ENCODE measurements at regions not wholly inside any gene's neighbourhood (a gene's known extent, or its start where the extent isn't known, plus 50 kb on each side); places are given as distances from the start of the nearest gene placed in this dataset.

- Histone ChIP-seq H3K79me1 (ENCODE audit: low read depth in 1 of 2, low read length in 2 of 2) (no peaks in the 10 kb centered on the region), H3K4me2 (ENCODE audit: low read depth, low read length) (no peak overlapping the region), H3K4me1 (ENCODE audit: control insufficient read depth, insufficient read depth, low read length) (no peaks in the 10 kb centered on the region), H3K18ac (ENCODE audit: low read depth, low read length) (no peak overlapping the region), H2BK20ac (ENCODE audit: low read depth, low read length) (no peak overlapping the region), H3K9me3 (ENCODE audit: control insufficient read depth, insufficient read depth, low read length) (no peaks in the 10 kb centered on the region), H4K5ac (ENCODE audit: low read depth, low read length) (no peak overlapping the region), H2BK120ac (ENCODE audit: low read depth, low read length) (no peak overlapping the region), H3K56ac (ENCODE audit: extremely low read depth, insufficient read depth, low read length) (no peak overlapping the region), H3K14ac (replicated peaks; ENCODE audit: low read depth, low read length) (no peak overlapping the region), H3K4ac (ENCODE audit: low read depth, low read length) (no peak overlapping the region), H4K20me1 (ENCODE audit: insufficient read depth, low read length) (no peaks in the 10 kb centered on the region), H3K9me1 (ENCODE audit: insufficient read depth, low read length) (no peaks in the 10 kb centered on the region), H2BK15ac (ENCODE audit: low read depth, low read length) (no peak overlapping the region), H3K36me3 (ENCODE audit: control insufficient read depth, insufficient read depth, low read length) (no peaks in the 10 kb centered on the region), H2BK5ac (ENCODE audit: low read depth, low read length, poor library complexity, severe bottlenecking) (no peak overlapping the region), H3K27ac (ENCODE audit: insufficient read depth, low read length) (no peak overlapping the region), H3K4me3 (ENCODE audit: insufficient read depth, low read depth, low read length) (no peak overlapping the region), H2AFZ (replicated peaks; ENCODE audit: low read length, poor library complexity) (no peak overlapping the region), H4K8ac (ENCODE audit: low read depth in 2 of 2, low read length in 2 of 2) (no peak overlapping the region), H3K27me3 (ENCODE audit: control insufficient read depth, insufficient read depth, low read length) (no peaks in the 10 kb centered on the region), H3K9ac (ENCODE audit: low read depth, low read length) (no peak overlapping the region), H2AK5ac (ENCODE audit: low read depth, low read length) (no peak overlapping the region), H4K91ac (ENCODE audit: insufficient read depth, low read depth, low read length) (no peak overlapping the region), H3K23ac (ENCODE audit: low read depth, low read length) (no peak overlapping the region), H2AK9ac (replicated peaks; ENCODE audit: low read depth, low read length, poor library complexity) (no peak overlapping the region)
- WGBS, 2 experiments (ENCODE audit: extremely low coverage in 2 of 2, insufficient read length in 1 of 2) = no CpG with 5 or more reads among the region's 5 CpGs
- DNase-seq (no peak), ATAC-seq (ENCODE audit: low read depth) (no peak)
- in situ Hi-C loops (cut with MboI; ENCODE audit: low sequenced_read_pairs) (no loop called here), dilution Hi-C loops (cut with HindIII; ENCODE audit: low sequenced_read_pairs, unreplicated experiment) (no loop called here), intact Hi-C loops (cut with micrococcal nuclease) (loop anchor here (5.0 kb wide), 1 partner anchor 960 kb away; no protein-coding TSS in a partner anchor)
- TF ChIP-seq RAD21 (IDR thresholded peaks at IDR 0.05; ENCODE audit: low read length) = no peak
- TF ChIP-seq NFE2L2 (IDR thresholded peaks at IDR 0.05; ENCODE audit: low read depth, low read length) = no peak
- no peak for TF ChIP-seq FOS (IDR thresholded peaks at IDR 0.05; ENCODE audit: low read depth, low read length)
- TF ChIP-seq RCOR1 (IDR thresholded peaks at IDR 0.05; ENCODE audit: insufficient replicate concordance, low read length) = no peak
- no peak for TF ChIP-seq BHLHE40 (IDR thresholded peaks at IDR 0.05; ENCODE audit: low read depth, low read length)
- TF ChIP-seq SMC3 (IDR thresholded peaks at IDR 0.05; ENCODE audit: low read depth, low read length) = no peak
- no TSS peak for BruUV-seq (replicated peaks)
- ChIA-PET POLR2A (ENCODE audit: unreplicated experiment) (no interaction called here), CTCF (interaction anchor here (0.8 to 1.6 kb wide), 2 partner anchors 17 to 993 kb away, joined by 3 read pairs; no protein-coding TSS in a partner anchor)
Observed at GRCh38 chr11:91247009-91247735, 977.4 kb upstream of the FAT3 start.

All from IMR-90 (cell line).